ENCODE measurements at regions not wholly inside any gene's neighbourhood (a gene's known extent, or its start where the extent isn't known, plus 50 kb on each side); places are given as distances from the start of the nearest gene placed in this dataset.
"Not testable (repeated sequence)": the region's sequence is repeated elsewhere in the genome, so short reads cannot be mapped to it uniquely, and the experiment has no call there.

- DNase-seq = no peak
Measured at GRCh38 chr20:22058746-22059145, 353.3 kb downstream of the PAX1 start.

- DNase-seq = no peak
Measured at GRCh38 chr20:22055981-22056380, 350.5 kb downstream of the PAX1 start.

- DNase-seq = no peak
Measured at GRCh38 chr20:22052025-22052650, 346.7 kb downstream of the PAX1 start.

- not testable (repeated sequence) for DNase-seq
Measured at GRCh38 chr20:22045956-22046507, 340.6 kb downstream of the PAX1 start.

- no peak for DNase-seq
Measured at GRCh38 chr20:22027423-22027822, 322.0 kb downstream of the PAX1 start.

- DNase-seq = no peak
Measured at GRCh38 chr20:22020201-22020600, 314.7 kb downstream of the PAX1 start.

GRCh38 chr20:22008456-22008855 lies 303.0 kb downstream of the PAX1 start:
- no peak for DNase-seq

GRCh38 chr20:22006306-22006705 lies 300.8 kb downstream of the PAX1 start:
- DNase-seq = no peak

- DNase-seq = no peak
Measured at GRCh38 chr20:22005535-22005934, 300.1 kb downstream of the PAX1 start.

GRCh38 chr20:22004946-22005345 lies 299.5 kb downstream of the PAX1 start:
- no peak for DNase-seq

GRCh38 chr20:22003680-22004079 lies 298.2 kb downstream of the PAX1 start:
- no peak for DNase-seq

- no peak for DNase-seq
Measured at GRCh38 chr20:22001886-22002285, 296.4 kb downstream of the PAX1 start.

GRCh38 chr20:21995461-21995860 lies 290.0 kb downstream of the PAX1 start:
- DNase-seq = no peak

GRCh38 chr20:21994203-21994602 lies 288.7 kb downstream of the PAX1 start:
- DNase-seq = no peak

GRCh38 chr20:21982559-21982958 lies 277.1 kb downstream of the PAX1 start:
- DNase-seq = no peak

- no peak for DNase-seq
Measured at GRCh38 chr20:21981597-21982344, 276.3 kb downstream of the PAX1 start.

GRCh38 chr20:21981179-21981578 lies 275.7 kb downstream of the PAX1 start:
- no peak for DNase-seq

GRCh38 chr20:21971436-21971835 lies 266.0 kb downstream of the PAX1 start:
- no peak for DNase-seq

GRCh38 chr20:21968486-21968885 lies 263.0 kb downstream of the PAX1 start:
- DNase-seq = no peak

GRCh38 chr20:21967481-21967880 lies 262.0 kb downstream of the PAX1 start:
- DNase-seq = no peak

GRCh38 chr20:21956591-21956990 lies 251.1 kb downstream of the PAX1 start:
- no peak for DNase-seq

GRCh38 chr20:21947406-21947805 lies 241.9 kb downstream of the PAX1 start:
- DNase-seq = no peak

- DNase-seq = no peak
Measured at GRCh38 chr20:21944227-21944626, 238.8 kb downstream of the PAX1 start.

All from dermis blood vessel endothelial cell (primary cell).